Loucy (cell line): ENCODE measurements at regions not wholly inside any gene's neighbourhood (a gene's known extent, or its start where the extent isn't known, plus 50 kb on each side); places are given as distances from the start of the nearest gene placed in this dataset.
"Not testable (repeated sequence)": the region's sequence is repeated elsewhere in the genome, so short reads cannot be mapped to it uniquely, and the experiment has no call there.

Source experiments
- H2AFZ ChIP-seq: fragments of 200-600 bp; sonication (generic); 2 replicates; pipeline ENCODE4 v1.6.0; 2016; ENCODE audit warnings: antibody characterized with exemption, mild to moderate bottlenecking, low read length, moderate library complexity
- H3F3A ChIP-seq: fragments of 200-600 bp; 2 replicates; pipeline ENCODE4 v1.6.0; 2016; ENCODE audit warnings: antibody characterized with exemption, low read depth, mild to moderate bottlenecking
- H3K27me3 ChIP-seq: fragments of 200-600 bp; sonication (generic); 2 replicates; pipeline ENCODE4 v1.6.1; 2014; ENCODE audit warnings: low read length, mild to moderate bottlenecking; ENCODE audit not compliant: insufficient read depth, poor library complexity, severe bottlenecking
- H3K36me3 ChIP-seq: fragments of 200-600 bp; sonication (generic); 2 replicates; pipeline ENCODE4 v1.6.1; 2016; ENCODE audit warnings: low read length; ENCODE audit not compliant: insufficient read depth
- H3K4me1 ChIP-seq: fragments of 200-600 bp; sonication (generic); 2 replicates; pipeline ENCODE4 v1.5.1; 2014; ENCODE audit warnings: low read length, mild to moderate bottlenecking; ENCODE audit not compliant: insufficient read depth, poor library complexity, severe bottlenecking
- H3K4me2 ChIP-seq: fragments of 200-600 bp; sonication (generic); 2 replicates; pipeline ENCODE4 v1.6.0; 2014; ENCODE audit warnings: antibody characterized with exemption, low read length, low read depth, mild to moderate bottlenecking; ENCODE audit not compliant: poor library complexity, severe bottlenecking
- H3K4me3 ChIP-seq: fragments of 200-600 bp; sonication (generic); 2 replicates; pipeline ENCODE4 v1.5.1; 2014; ENCODE audit warnings: low read length, mild to moderate bottlenecking, mixed read lengths; ENCODE audit not compliant: poor library complexity, severe bottlenecking
- H3K79me2 ChIP-seq: fragments of 200-600 bp; sonication (generic); 2 replicates; pipeline ENCODE4 v1.6.1; 2014; ENCODE audit warnings: low read length; ENCODE audit not compliant: insufficient read depth
- H3K9ac ChIP-seq: fragments of 200-600 bp; sonication (generic); 2 replicates; pipeline ENCODE4 v1.6.0; 2014; ENCODE audit warnings: mild to moderate bottlenecking, low read depth, low read length, moderate library complexity; ENCODE audit not compliant: poor library complexity, severe bottlenecking
- H3K9me2 ChIP-seq: fragments of 200-600 bp; sonication (generic); replicated peaks from 2 replicates; pipeline ENCODE4 v1.6.1; 2016; ENCODE audit warnings: low read depth, low read length, mixed read lengths
- H3K9me3 ChIP-seq: fragments of 200-600 bp; sonication (generic); 2 replicates; pipeline ENCODE4 v1.6.1; 2014; ENCODE audit warnings: mild to moderate bottlenecking, antibody characterized with exemption, low read length, low read depth; ENCODE audit not compliant: insufficient read depth
- H4K20me1 ChIP-seq: fragments of 200-600 bp; sonication (generic); 2 replicates; pipeline ENCODE4 v1.6.0; 2014; ENCODE audit warnings: antibody characterized with exemption, low read length, mild to moderate bottlenecking; ENCODE audit not compliant: insufficient read depth, poor library complexity, severe bottlenecking
- EZH2phosphoT487 ChIP-seq: fragments of 200-600 bp; IDR thresholded peaks from 2 replicates; pipeline ENCODE4 v1.6.1; 2018; ENCODE audit warnings: antibody characterized with exemption, mild to moderate bottlenecking, moderate library complexity, borderline replicate concordance
- TF ChIP-seq, protein P1 (sequence below): fragments of 200-600 bp; sonication (generic); conservative IDR thresholded peaks from 2 replicates; pipeline ENCODE4 v1.5.1; 2014; ENCODE audit warnings: mild to moderate bottlenecking, antibody characterized with exemption, low read length

DNA sequence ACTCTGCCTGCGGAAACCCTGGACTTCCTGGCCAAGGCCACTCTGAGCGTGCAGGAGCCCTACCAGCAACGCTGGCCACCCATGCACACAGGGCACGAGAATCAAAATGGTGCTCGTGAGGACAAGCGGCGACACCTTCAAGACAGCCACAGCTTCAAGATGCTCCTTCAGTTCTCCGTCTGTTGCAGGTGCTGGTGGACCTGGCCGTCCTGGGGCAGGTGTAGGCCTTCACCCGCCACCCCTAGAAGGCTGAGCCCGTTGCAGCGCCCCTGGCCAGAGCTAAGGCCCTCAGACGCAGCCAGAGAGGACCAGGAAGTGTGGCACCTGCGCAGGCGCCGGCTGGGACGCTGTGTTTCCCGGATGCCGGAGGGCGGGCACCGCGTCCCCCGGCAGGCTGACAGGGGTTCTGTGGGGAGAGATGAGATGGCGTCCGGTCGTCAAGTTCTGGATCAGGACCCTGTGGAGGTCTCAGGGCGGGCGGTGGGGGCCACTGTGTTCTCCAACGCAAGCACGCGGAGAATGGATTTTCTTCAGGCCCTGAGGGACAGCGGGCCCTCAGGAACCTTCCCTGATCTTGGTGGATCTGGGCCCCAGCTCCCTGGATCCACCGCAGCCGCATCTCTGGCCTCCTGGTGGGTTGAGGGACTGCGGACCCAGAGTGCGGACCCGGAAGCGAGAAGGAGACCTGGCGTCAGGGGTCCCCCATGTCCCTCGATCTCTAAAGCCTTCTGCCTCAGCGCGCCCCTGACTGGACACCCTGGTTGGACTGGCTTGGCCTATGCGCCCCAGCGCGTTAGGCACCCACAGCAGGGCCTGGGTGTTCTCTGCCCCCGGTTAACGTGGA, 1770.8 kb upstream of the CDH9 start:
- no peak overlapping the region for H2AFZ ChIP-seq
- no peak overlapping the region for H3K4me3 ChIP-seq
- H3K9ac ChIP-seq: no peak overlapping the region
- H3K9me3 ChIP-seq: no peaks in the 10 kb centered on the region
- H3K4me1 ChIP-seq: no peaks in the 10 kb centered on the region
- no peaks in the 10 kb centered on the region for H3K9me2 ChIP-seq
- no peaks in the 10 kb centered on the region for H3K27me3 ChIP-seq
- H3K4me2 ChIP-seq: no peak overlapping the region
- H3K36me3 ChIP-seq: no peaks in the 10 kb centered on the region
- H3F3A ChIP-seq: no peaks in the 10 kb centered on the region
- TF ChIP-seq, protein P1, sequence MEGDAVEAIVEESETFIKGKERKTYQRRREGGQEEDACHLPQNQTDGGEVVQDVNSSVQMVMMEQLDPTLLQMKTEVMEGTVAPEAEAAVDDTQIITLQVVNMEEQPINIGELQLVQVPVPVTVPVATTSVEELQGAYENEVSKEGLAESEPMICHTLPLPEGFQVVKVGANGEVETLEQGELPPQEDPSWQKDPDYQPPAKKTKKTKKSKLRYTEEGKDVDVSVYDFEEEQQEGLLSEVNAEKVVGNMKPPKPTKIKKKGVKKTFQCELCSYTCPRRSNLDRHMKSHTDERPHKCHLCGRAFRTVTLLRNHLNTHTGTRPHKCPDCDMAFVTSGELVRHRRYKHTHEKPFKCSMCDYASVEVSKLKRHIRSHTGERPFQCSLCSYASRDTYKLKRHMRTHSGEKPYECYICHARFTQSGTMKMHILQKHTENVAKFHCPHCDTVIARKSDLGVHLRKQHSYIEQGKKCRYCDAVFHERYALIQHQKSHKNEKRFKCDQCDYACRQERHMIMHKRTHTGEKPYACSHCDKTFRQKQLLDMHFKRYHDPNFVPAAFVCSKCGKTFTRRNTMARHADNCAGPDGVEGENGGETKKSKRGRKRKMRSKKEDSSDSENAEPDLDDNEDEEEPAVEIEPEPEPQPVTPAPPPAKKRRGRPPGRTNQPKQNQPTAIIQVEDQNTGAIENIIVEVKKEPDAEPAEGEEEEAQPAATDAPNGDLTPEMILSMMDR: no peak
- no peak for TF ChIP-seq EZH2phosphoT487
- H4K20me1 ChIP-seq: no peaks in the 10 kb centered on the region
- H3K79me2 ChIP-seq: no peaks in the 10 kb centered on the region

GRCh38 chr5:28807195-28807729, 1768.9 kb upstream of the CDH9 start:
- H3K9me2 ChIP-seq: no peaks in the 10 kb centered on the region
- no peaks in the 10 kb centered on the region for H3K36me3 ChIP-seq
- H3F3A ChIP-seq: no peaks in the 10 kb centered on the region
- H3K27me3 ChIP-seq: no peaks in the 10 kb centered on the region
- H3K9ac ChIP-seq: no peak overlapping the region
- H3K79me2 ChIP-seq: no peaks in the 10 kb centered on the region
- H3K9me3 ChIP-seq: no peaks in the 10 kb centered on the region
- H3K4me2 ChIP-seq: no peak overlapping the region
- TF ChIP-seq EZH2phosphoT487: no peak
- TF ChIP-seq, protein P1: no peak
- no peaks in the 10 kb centered on the region for H4K20me1 ChIP-seq
- H3K4me1 ChIP-seq: no peaks in the 10 kb centered on the region
- no peak overlapping the region for H2AFZ ChIP-seq
- no peak overlapping the region for H3K4me3 ChIP-seq

DNA sequence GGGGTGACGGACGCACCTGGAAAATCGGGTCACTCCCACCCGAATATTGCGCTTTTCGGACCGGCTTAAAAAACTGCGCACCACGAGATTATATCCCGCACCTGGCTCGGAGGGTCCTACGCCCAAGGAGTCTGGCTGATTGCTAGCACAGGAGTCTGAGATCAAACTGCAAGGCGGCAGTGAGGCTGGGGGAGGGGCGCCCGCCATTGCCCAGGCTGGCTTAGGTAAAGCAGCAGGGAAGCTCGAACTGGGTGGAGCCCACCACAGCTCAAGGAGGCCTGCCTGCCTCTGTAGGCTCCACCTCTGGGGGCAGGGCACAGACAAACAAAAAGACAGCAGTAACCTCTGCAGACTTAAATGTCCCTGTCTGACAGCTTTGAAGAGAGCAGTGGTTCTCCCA, 1760.6 kb upstream of the CDH9 start:
- H3K36me3 ChIP-seq, H3F3A ChIP-seq, H3K9me3 ChIP-seq: not testable (repeated sequence)

DNA sequence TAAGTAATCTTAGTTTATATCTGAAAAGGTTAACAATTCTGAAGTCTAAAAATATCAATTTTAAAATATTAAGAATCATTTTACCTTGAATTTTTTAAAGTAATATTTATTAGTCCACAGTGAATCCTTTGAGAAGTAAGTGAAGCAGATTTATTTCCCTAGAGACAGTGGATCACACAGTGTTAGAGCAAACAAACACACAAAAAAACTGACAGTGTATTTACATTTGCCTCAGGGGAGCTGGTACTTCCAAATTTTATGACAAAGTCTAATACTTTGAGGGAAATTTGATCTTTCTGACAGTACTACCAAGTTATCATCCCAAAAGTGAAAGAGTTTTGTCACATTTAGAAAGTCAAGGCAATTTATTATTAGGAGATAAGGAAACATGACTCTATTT, 1750.6 kb upstream of the CDH9 start:
- H3K4me3 ChIP-seq: no peak overlapping the region
- H3K9me3 ChIP-seq: no peaks in the 10 kb centered on the region
- no peak overlapping the region for H3K9ac ChIP-seq
- H3K4me2 ChIP-seq: no peak overlapping the region
- H4K20me1 ChIP-seq: no peaks in the 10 kb centered on the region
- H3K79me2 ChIP-seq: no peaks in the 10 kb centered on the region
- H3K27me3 ChIP-seq: no peaks in the 10 kb centered on the region
- no peaks in the 10 kb centered on the region for H3K4me1 ChIP-seq
- H3K9me2 ChIP-seq: no peaks in the 10 kb centered on the region
- TF ChIP-seq EZH2phosphoT487: no peak
- TF ChIP-seq, protein P1: no peak
- H3K36me3 ChIP-seq: no peaks in the 10 kb centered on the region
- no peak overlapping the region for H2AFZ ChIP-seq
- no peaks in the 10 kb centered on the region for H3F3A ChIP-seq

More for the DNA sequence above, 1760.6 kb upstream of the CDH9 start:
- not testable (repeated sequence) for H3K4me2 ChIP-seq, H2AFZ ChIP-seq, H4K20me1 ChIP-seq, H3K27me3 ChIP-seq, H3K9ac ChIP-seq, H3K9me2 ChIP-seq, H3K4me3 ChIP-seq, H3K79me2 ChIP-seq, H3K4me1 ChIP-seq
